GM23338 (cell line): ENCODE measurements at regions not wholly inside any gene's neighbourhood (a gene's known extent, or its start where the extent isn't known, plus 50 kb on each side); places are given as distances from the start of the nearest gene placed in this dataset.

Experiments used
- ATAC-seq: fragments of 200-7000 bp; cut with Tn5 transposase; 3 replicates; pipeline ENCODE4 v1.9.1; 2020
- DNase-seq: peaks from one replicate; pipeline ENCODE4 v3.0.0-alpha.2; 2015; ENCODE audit warnings: low spot score
- H2AFZ ChIP-seq: fragments of 200-600 bp; sonication (generic); 2 replicates; pipeline ENCODE4 v1.8.0; 2016; ENCODE audit warnings: antibody characterized with exemption, mild to moderate bottlenecking, moderate library complexity
- H3F3A ChIP-seq: fragments of 200-600 bp; sonication (generic); replicated peaks from 2 replicates; pipeline ENCODE4 v1.8.0; 2017; ENCODE audit warnings: antibody characterized with exemption, mixed run types, low read depth
- H3K27ac ChIP-seq: fragments of 200-600 bp; sonication (generic); 2 replicates; pipeline ENCODE4 v1.6.1; 2016; ENCODE audit warnings: low read depth
- H3K27me3 ChIP-seq: fragments of 200-600 bp; sonication (generic); 2 replicates; pipeline ENCODE4 v1.8.0; 2016; ENCODE audit warnings: mild to moderate bottlenecking, mixed run types, moderate library complexity; ENCODE audit not compliant: insufficient read depth
- H3K36me3 ChIP-seq: fragments of 200-600 bp; sonication (generic); 2 replicates; pipeline ENCODE4 v1.8.0; 2016; ENCODE audit warnings: mild to moderate bottlenecking; ENCODE audit not compliant: insufficient read depth
- H3K4me1 ChIP-seq: fragments of 200-600 bp; sonication (generic); 2 replicates; pipeline ENCODE4 v1.8.0; 2016; ENCODE audit warnings: mild to moderate bottlenecking, moderate library complexity; ENCODE audit not compliant: insufficient read depth
- H3K4me2 ChIP-seq: fragments of 200-600 bp; sonication (generic); 2 replicates; pipeline ENCODE4 v1.7.1; 2017; ENCODE audit warnings: mixed run types
- H3K4me3 ChIP-seq: fragments of 200-600 bp; sonication (generic); 2 replicates; pipeline ENCODE4 v1.6.1; 2016; ENCODE audit warnings: mixed run types
- H3K79me2 ChIP-seq: fragments of 200-600 bp; sonication (generic); replicated peaks from 2 replicates; pipeline ENCODE4 v1.8.0; 2017; ENCODE audit warnings: mild to moderate bottlenecking; ENCODE audit not compliant: insufficient read depth
- H3K9me2 ChIP-seq: fragments of 200-600 bp; sonication (generic); 2 replicates; pipeline ENCODE4 v1.8.0; 2017; ENCODE audit not compliant: insufficient read depth
- H4K20me1 ChIP-seq: fragments of 200-600 bp; sonication (generic); replicated peaks from 2 replicates; pipeline ENCODE4 v1.8.0; 2017; ENCODE audit warnings: mild to moderate bottlenecking; ENCODE audit not compliant: insufficient read depth
- H3K27ac Mint-ChIP-seq: 2 replicates; pipeline ENCODE4 v1.8.0; 2020; ENCODE audit warnings: inconsistent platforms, mild to moderate bottlenecking, moderate library complexity, mixed read lengths
- H3K27me3 Mint-ChIP-seq: 3 replicates; pipeline ENCODE4 v1.8.0; 2022; ENCODE audit warnings: low read depth, mild to moderate bottlenecking, moderate library complexity, mixed read lengths, inconsistent platforms; ENCODE audit not compliant: insufficient read depth, poor library complexity
- H3K36me3 Mint-ChIP-seq: 3 replicates; pipeline ENCODE4 v1.8.0; 2021; ENCODE audit warnings: low read depth, mild to moderate bottlenecking, inconsistent platforms, moderate library complexity, mixed read lengths
- H3K4me1 Mint-ChIP-seq: 3 replicates; pipeline ENCODE4 v1.8.0; 2020; ENCODE audit warnings: mild to moderate bottlenecking, inconsistent platforms, mixed read lengths
- H3K4me3 Mint-ChIP-seq: 3 replicates; pipeline ENCODE4 v1.8.0; 2021; ENCODE audit warnings: moderate library complexity, mild to moderate bottlenecking, inconsistent platforms, mixed read lengths
- H3K9me3 Mint-ChIP-seq: 3 replicates; pipeline ENCODE4 v1.8.0; 2020; ENCODE audit warnings: moderate library complexity, mild to moderate bottlenecking, inconsistent platforms, mixed read lengths
- CREB1 ChIP-seq: fragments of 250-450 bp; sonication (Bioruptor Pico); IDR thresholded peaks from 2 replicates; pipeline ENCODE4 v1.5.0; 2020; ENCODE audit warnings: low read depth, mild to moderate bottlenecking, moderate library complexity
- EZH2 ChIP-seq: fragments of 200-600 bp; sonication (generic); IDR thresholded peaks from one replicate; pipeline ENCODE4 v1.8.0; 2017; ENCODE audit warnings: antibody characterized with exemption, mild to moderate bottlenecking, low read depth; ENCODE audit not compliant: unreplicated experiment
- EZH2phosphoT487 ChIP-seq: fragments of 200-600 bp; sonication (generic); IDR thresholded peaks from one replicate; pipeline ENCODE4 v1.8.1; 2018; ENCODE audit warnings: antibody characterized with exemption; ENCODE audit not compliant: unreplicated experiment
- NANOG ChIP-seq: IDR thresholded peaks from 2 replicates; pipeline ENCODE4 v1.6.1; 2016; ENCODE audit warnings: antibody characterized with exemption, borderline replicate concordance
- STAT1 ChIP-seq: IDR thresholded peaks from one replicate; pipeline ENCODE4 v1.6.1; 2016; ENCODE audit warnings: antibody characterized with exemption; ENCODE audit not compliant: unreplicated experiment
- ZNF114 ChIP-seq: fragments of 250-450 bp; sonication (Bioruptor Pico); IDR thresholded peaks from 2 replicates; pipeline ENCODE4 v1.5.0; 2020; ENCODE audit warnings: mild to moderate bottlenecking, moderate library complexity
- TF ChIP-seq, protein P1 (sequence below): IDR thresholded peaks from 2 replicates; pipeline ENCODE4 v1.6.1; 2016; ENCODE audit warnings: antibody characterized with exemption
- TF ChIP-seq, protein P2 (sequence below): fragments of 250-450 bp; sonication (Bioruptor Pico); IDR thresholded peaks from 2 replicates; pipeline ENCODE4 v1.5.0; 2020; ENCODE audit warnings: mild to moderate bottlenecking, moderate library complexity

DNA sequence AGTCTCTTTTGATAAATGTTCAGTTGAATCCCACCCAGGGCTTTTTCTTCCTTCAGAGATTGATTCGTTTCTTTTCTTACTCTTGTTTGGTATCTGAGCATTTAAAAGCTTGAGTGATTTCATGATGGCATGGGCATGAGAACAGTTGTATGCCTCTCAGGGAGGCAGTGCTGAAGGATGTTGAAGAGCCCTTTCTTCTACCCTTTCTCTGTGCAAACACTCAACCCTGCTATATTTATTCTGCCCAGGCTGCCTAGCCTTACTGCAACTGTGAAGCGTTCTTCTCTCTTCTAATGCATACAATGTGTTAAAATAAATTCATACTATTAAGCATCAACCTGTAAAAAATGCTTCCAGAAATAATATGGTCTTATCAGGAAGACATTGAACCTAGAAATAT, 367.6 kb upstream of the LCORL start:
- no peak overlapping the region for H2AFZ ChIP-seq
- no peak overlapping the region for H3K4me2 ChIP-seq
- Mint-ChIP-seq H3K9me3 (peaks cover 10% of the 10 kb centered on the region), H3K27me3 (no peaks in the 10 kb centered on the region), H3K4me1 (no peaks in the 10 kb centered on the region), H3K27ac (no peak overlapping the region), H3K4me3 (no peak overlapping the region), H3K36me3 (no peaks in the 10 kb centered on the region)
- H3K27ac ChIP-seq, result no peak overlapping the region
- H3K27me3 ChIP-seq, result no peaks in the 10 kb centered on the region
- peaks cover 11% of the 10 kb centered on the region for H3K9me2 ChIP-seq
- H3F3A ChIP-seq, result no peaks in the 10 kb centered on the region
- no peaks in the 10 kb centered on the region for H3K79me2 ChIP-seq
- H3K4me1 ChIP-seq, result no peaks in the 10 kb centered on the region
- no peak for ATAC-seq
- H3K36me3 ChIP-seq, result no peaks in the 10 kb centered on the region
- H4K20me1 ChIP-seq, result no peaks in the 10 kb centered on the region
- H3K4me3 ChIP-seq, result no peak overlapping the region
- TF ChIP-seq NANOG (no peak), CREB1 (no peak), STAT1 (no peak), ZNF114 (CRISPR knock-in tag) (no peak), EZH2 (no peak), EZH2phosphoT487 (no peak)
- TF ChIP-seq, protein P1, sequence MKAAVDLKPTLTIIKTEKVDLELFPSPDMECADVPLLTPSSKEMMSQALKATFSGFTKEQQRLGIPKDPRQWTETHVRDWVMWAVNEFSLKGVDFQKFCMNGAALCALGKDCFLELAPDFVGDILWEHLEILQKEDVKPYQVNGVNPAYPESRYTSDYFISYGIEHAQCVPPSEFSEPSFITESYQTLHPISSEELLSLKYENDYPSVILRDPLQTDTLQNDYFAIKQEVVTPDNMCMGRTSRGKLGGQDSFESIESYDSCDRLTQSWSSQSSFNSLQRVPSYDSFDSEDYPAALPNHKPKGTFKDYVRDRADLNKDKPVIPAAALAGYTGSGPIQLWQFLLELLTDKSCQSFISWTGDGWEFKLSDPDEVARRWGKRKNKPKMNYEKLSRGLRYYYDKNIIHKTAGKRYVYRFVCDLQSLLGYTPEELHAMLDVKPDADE, result no peak
- TF ChIP-seq, protein P2, sequence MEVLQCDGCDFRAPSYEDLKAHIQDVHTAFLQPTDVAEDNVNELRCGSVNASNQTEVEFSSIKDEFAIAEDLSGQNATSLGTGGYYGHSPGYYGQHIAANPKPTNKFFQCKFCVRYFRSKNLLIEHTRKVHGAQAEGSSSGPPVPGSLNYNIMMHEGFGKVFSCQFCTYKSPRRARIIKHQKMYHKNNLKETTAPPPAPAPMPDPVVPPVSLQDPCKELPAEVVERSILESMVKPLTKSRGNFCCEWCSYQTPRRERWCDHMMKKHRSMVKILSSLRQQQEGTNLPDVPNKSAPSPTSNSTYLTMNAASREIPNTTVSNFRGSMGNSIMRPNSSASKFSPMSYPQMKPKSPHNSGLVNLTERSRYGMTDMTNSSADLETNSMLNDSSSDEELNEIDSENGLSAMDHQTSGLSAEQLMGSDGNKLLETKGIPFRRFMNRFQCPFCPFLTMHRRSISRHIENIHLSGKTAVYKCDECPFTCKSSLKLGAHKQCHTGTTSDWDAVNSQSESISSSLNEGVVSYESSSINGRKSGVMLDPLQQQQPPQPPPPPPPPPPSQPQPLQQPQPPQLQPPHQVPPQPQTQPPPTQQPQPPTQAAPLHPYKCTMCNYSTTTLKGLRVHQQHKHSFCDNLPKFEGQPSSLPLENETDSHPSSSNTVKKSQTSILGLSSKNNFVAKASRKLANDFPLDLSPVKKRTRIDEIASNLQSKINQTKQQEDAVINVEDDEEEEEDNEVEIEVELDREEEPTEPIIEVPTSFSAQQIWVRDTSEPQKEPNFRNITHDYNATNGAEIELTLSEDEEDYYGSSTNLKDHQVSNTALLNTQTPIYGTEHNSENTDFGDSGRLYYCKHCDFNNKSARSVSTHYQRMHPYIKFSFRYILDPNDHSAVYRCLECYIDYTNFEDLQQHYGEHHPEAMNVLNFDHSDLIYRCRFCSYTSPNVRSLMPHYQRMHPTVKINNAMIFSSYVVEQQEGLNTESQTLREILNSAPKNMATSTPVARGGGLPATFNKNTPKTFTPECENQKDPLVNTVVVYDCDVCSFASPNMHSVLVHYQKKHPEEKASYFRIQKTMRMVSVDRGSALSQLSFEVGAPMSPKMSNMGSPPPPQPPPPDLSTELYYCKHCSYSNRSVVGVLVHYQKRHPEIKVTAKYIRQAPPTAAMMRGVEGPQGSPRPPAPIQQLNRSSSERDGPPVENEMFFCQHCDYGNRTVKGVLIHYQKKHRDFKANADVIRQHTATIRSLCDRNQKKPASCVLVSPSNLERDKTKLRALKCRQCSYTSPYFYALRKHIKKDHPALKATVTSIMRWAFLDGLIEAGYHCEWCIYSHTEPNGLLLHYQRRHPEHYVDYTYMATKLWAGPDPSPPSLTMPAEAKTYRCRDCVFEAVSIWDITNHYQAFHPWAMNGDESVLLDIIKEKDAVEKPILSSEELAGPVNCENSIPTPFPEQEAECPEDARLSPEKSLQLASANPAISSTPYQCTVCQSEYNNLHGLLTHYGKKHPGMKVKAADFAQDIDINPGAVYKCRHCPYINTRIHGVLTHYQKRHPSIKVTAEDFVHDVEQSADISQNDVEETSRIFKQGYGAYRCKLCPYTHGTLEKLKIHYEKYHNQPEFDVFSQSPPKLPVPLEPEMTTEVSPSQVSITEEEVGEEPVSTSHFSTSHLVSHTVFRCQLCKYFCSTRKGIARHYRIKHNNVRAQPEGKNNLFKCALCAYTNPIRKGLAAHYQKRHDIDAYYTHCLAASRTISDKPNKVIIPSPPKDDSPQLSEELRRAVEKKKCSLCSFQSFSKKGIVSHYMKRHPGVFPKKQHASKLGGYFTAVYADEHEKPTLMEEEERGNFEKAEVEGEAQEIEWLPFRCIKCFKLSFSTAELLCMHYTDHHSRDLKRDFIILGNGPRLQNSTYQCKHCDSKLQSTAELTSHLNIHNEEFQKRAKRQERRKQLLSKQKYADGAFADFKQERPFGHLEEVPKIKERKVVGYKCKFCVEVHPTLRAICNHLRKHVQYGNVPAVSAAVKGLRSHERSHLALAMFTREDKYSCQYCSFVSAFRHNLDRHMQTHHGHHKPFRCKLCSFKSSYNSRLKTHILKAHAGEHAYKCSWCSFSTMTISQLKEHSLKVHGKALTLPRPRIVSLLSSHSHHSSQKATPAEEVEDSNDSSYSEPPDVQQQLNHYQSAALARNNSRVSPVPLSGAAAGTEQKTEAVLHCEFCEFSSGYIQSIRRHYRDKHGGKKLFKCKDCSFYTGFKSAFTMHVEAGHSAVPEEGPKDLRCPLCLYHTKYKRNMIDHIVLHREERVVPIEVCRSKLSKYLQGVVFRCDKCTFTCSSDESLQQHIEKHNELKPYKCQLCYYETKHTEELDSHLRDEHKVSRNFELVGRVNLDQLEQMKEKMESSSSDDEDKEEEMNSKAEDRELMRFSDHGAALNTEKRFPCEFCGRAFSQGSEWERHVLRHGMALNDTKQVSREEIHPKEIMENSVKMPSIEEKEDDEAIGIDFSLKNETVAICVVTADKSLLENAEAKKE, result no peak
- no peak for DNase-seq
